DND-41 (cell line): ENCODE measurements at regions not wholly inside any gene's neighbourhood (a gene's known extent, or its start where the extent isn't known, plus 50 kb on each side); places are given as distances from the start of the nearest gene placed in this dataset.

Experiments used
- CTCF ChIP-seq: IDR thresholded peaks from 2 replicates; pipeline ENCODE4 v1.5.1; 2012; ENCODE audit warnings: borderline replicate concordance, low read length, moderate library complexity, mild to moderate bottlenecking; ENCODE audit not compliant: poor library complexity, severe bottlenecking; ENCODE audit errors: extremely low read depth
- EZH2 ChIP-seq: IDR thresholded peaks from 3 replicates; pipeline ENCODE4 v1.6.1; 2012; ENCODE audit warnings: borderline replicate concordance, low read depth, mild to moderate bottlenecking, moderate library complexity, low read length, inconsistent platforms; ENCODE audit not compliant: severe bottlenecking

- TF ChIP-seq CTCF (no peak), EZH2 (no peak)
Measured at GRCh38 chr4:41432881-41433280, 105.1 kb upstream of the LIMCH1 start.
